Esophagus squamous epithelium (tissue), 5 donors: ENCODE measurements at regions not wholly inside any gene's neighbourhood (a gene's known extent, or its start where the extent isn't known, plus 50 kb on each side); places are given as distances from the start of the nearest gene placed in this dataset.

Experiments used
- DNase-seq: peaks from one replicate; lab custom pipeline; 2025; lab: John Stamatoyannopoulos, UW
- H3K27ac ChIP-seq, 4 donors: fragments of 200-600 bp; sonication (generic); one replicate each; pipeline ENCODE4 v1.5.1; 2016 to 2019; ENCODE audit warnings: mild to moderate bottlenecking in 1 of 4
- H3K27me3 ChIP-seq, 4 donors: fragments of 200-600 bp; sonication (generic); 1 replicate in 3 of 4; 2 replicates in 1 of 4; pipeline versions ENCODE4 v1.5.1 to v1.6.0; 2017 to 2021; ENCODE audit warnings: antibody characterized with exemption in 1 of 4
- H3K36me3 ChIP-seq, 3 donors: fragments of 200-600 bp; sonication (generic); one replicate each; pipeline ENCODE4 v1.5.1; 2016 to 2019
- H3K4me1 ChIP-seq, 3 donors: fragments of 200-600 bp; sonication (generic); one replicate each; pipeline ENCODE4 v1.5.1; 2017 to 2019
- H3K4me3 ChIP-seq, 4 donors: fragments of 200-600 bp; sonication (generic); 1 replicate in 3 of 4; 2 replicates in 1 of 4; pipeline ENCODE4 v1.5.1; 2016 to 2019; ENCODE audit warnings: mild to moderate bottlenecking in 2 of 4, moderate library complexity in 1 of 4
- H3K9me3 ChIP-seq, 3 donors: fragments of 200-600 bp; sonication (generic); one replicate each; pipeline ENCODE4 v1.5.1; 2016 to 2019
- CTCF ChIP-seq, 6 experiments: fragments of 450-650 bp in 4 of 6; fragments of 200-600 bp in 2 of 6; sonication (generic) in 2 of 6; IDR thresholded peaks; one replicate each; pipeline ENCODE4 v1.5.1; 2016 to 2019; ENCODE audit warnings: antibody characterized with exemption in 6 of 6, mild to moderate bottlenecking in 4 of 6, moderate library complexity in 4 of 6
- POLR2A ChIP-seq, 4 donors: fragments of 450-650 bp; IDR thresholded peaks; one replicate each; pipeline ENCODE4 v1.6.1; 2017; ENCODE audit warnings: antibody characterized with exemption in 4 of 4, mild to moderate bottlenecking in 4 of 4, moderate library complexity in 3 of 4
- WGBS, 2 donors: methylation state at CpG; one replicate each; pipeline ENCODE4 v1.1.5; 2018; 5-methylcytosine and 5-hydroxymethylcytosine counted together
- intact Hi-C: fragments of 100-400 bp; cut with DNase I; formaldehyde crosslinking; loops from one replicate; pipeline ENCODE4 v1.15.0; 2022
- donor health status: DM: yes; HTN: yes; CAD: no.

DNA sequence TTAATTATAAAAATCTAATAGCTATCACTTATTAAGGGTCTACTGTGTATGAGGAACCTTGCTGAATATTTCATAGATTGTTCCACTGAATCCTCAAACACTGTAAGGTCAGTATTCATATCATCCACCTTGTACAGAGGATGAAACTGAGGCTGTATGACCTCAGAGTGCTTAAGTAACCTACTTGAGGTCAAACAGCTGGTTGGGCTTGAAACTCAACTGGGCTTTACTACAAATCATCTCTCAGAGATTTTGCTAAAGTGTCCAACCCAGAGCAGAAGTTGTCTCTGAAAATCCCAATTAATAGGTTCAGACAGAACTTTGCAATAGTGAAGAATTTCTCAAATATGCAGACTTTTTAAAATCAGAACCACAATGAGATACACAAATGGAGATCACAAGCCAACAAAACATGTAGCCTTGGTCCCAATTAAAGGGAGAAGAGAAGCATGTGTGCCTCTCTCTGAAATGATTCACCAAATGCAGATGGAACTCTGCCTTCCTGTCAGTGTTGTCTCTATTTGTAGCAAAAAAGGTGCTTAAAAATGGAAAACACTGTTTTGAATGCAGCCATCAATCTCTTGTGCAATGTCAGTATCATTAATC lies 131.4 kb downstream of the FAM114A2 start:
- intact Hi-C loops = no loop called here

GRCh38 chr5:153905219-153905618 lies 133.5 kb downstream of the FAM114A2 start:
- Histone ChIP-seq H3K9me3 (no peaks in the 10 kb centered on the region), H3K4me1 (no peaks in the 10 kb centered on the region), H3K27me3 (no peaks in the 10 kb centered on the region), H3K36me3 (no peaks in the 10 kb centered on the region), H3K4me3 (no peak overlapping the region), H3K27ac (no peak overlapping the region)
- WGBS, 2 donors = 78 to 81% methylated on average over 1 of the region's 1 CpG
- intact Hi-C loops = no loop called here
- no peak for TF ChIP-seq CTCF (IDR thresholded peaks at IDR 0.05)
- no peak for DNase-seq

More for the DNA sequence above, 131.4 kb downstream of the FAM114A2 start:
- DNase-seq = no peak
- Histone ChIP-seq H3K27me3 (no peaks in the 10 kb centered on the region), H3K27ac (no peak overlapping the region), H3K36me3 (no peaks in the 10 kb centered on the region), H3K4me3 (no peak overlapping the region), H3K4me1 (no peaks in the 10 kb centered on the region), H3K9me3 (no peaks in the 10 kb centered on the region)
- TF ChIP-seq POLR2A (IDR thresholded peaks at IDR 0.05) = no peak
- no peak for TF ChIP-seq CTCF (IDR thresholded peaks at IDR 0.05)

GRCh38 chr5:153903321-153903720 lies 135.4 kb downstream of the FAM114A2 start:
- H3K9me3 ChIP-seq = no peaks in the 10 kb centered on the region
- no peak for DNase-seq
- H3K36me3 ChIP-seq = no peaks in the 10 kb centered on the region
- no peak overlapping the region for H3K4me3 ChIP-seq
- no peak overlapping the region for H3K27ac ChIP-seq
- no peaks in the 10 kb centered on the region for H3K27me3 ChIP-seq
- no peak for TF ChIP-seq CTCF (IDR thresholded peaks at IDR 0.05)
- 12 to 23% methylated on average over 1 of the region's 1 CpG for WGBS, 2 donors
- intact Hi-C loops = no loop called here
- no peaks in the 10 kb centered on the region for H3K4me1 ChIP-seq

DNA sequence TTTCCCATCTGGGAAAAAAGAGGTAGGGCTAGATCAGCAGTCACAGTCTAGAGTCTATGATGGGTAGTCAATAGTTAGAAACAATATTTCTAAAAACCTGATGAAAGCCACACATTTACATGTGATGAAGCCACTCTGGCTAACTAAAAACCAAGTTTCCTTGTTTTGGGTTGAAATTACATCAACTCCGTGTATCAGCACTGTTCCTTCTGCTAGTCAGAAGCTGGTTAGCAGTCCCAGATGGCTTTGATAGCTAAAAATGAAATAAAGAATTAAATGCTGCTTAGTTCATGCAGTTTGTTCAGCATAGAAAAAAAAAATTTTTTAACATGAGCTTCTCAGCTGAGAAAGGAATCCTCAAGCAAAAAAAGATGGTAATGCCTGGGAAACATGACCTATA lies 136.7 kb downstream of the FAM114A2 start:
- 56 to 73% methylated on average over 1 of the region's 1 CpG for WGBS, 2 donors
- Histone ChIP-seq H3K9me3 (no peaks in the 10 kb centered on the region), H3K4me1 (no peaks in the 10 kb centered on the region), H3K27me3 (no peaks in the 10 kb centered on the region), H3K27ac (peak overlapping the region in 2 of 4 donors; percentile 38 to 76), H3K4me3 (no peak overlapping the region), H3K36me3 (no peaks in the 10 kb centered on the region)
- intact Hi-C loops = no loop called here
- no peak for TF ChIP-seq POLR2A (IDR thresholded peaks at IDR 0.05)
- no peak for DNase-seq

- no peak for DNase-seq
- H3K27ac ChIP-seq = peak overlapping the region in 3 of 4 donors; percentile 16 to 76 (median 38)
- no peak for TF ChIP-seq CTCF (IDR thresholded peaks at IDR 0.05)
- TF ChIP-seq POLR2A (IDR thresholded peaks at IDR 0.05) = no peak
- H3K4me1 ChIP-seq = no peaks in the 10 kb centered on the region
- H3K4me3 ChIP-seq = no peak overlapping the region
- H3K27me3 ChIP-seq = no peaks in the 10 kb centered on the region
- no peaks in the 10 kb centered on the region for H3K9me3 ChIP-seq
- 52 to 82% methylated on average over 1 to 3 of the region's 3 CpGs for WGBS, 2 donors
- no peaks in the 10 kb centered on the region for H3K36me3 ChIP-seq
- intact Hi-C loops = no loop called here
These were observed 137.3 kb downstream of the FAM114A2 start for GRCh38 chr5:153901449-153901848.
